ENCODE measurements at regions not wholly inside any gene's neighbourhood (a gene's known extent, or its start where the extent isn't known, plus 50 kb on each side); places are given as distances from the start of the nearest gene placed in this dataset.

GRCh38 chr7:26074919-26075318 lies 77.1 kb upstream of the NFE2L3 start:
- no peak overlapping the region for H3K4me2 ChIP-seq (replicated peaks; ENCODE audit: low read depth, low read length, poor library complexity, severe bottlenecking)
- peaks cover 6 to 9% of the 10 kb centered on the region in 2 donors for H3K4me1 ChIP-seq (ENCODE audit: control insufficient read depth in 2 of 2, insufficient read depth in 2 of 2, low read length in 2 of 2)
- H3K36me3 ChIP-seq (replicated peaks in 1 of 2; ENCODE audit: control extremely low read depth in 1 of 2, control insufficient read depth in 1 of 2, extremely low read depth in 1 of 2, insufficient read depth in 2 of 2, low read length in 1 of 2): no peaks in the 10 kb centered on the region
- H3K9me3 ChIP-seq (ENCODE audit: control extremely low read depth in 1 of 3, control insufficient read depth in 2 of 3, insufficient read depth in 1 of 3, low read length in 2 of 3): no peaks in the 10 kb centered on the region
- H4K20me1 ChIP-seq (ENCODE audit: control insufficient read depth, insufficient read depth, low read length, poor library complexity, severe bottlenecking): no peaks in the 10 kb centered on the region
- no peak overlapping the region for H3K27ac ChIP-seq (ENCODE audit: low read length in 2 of 2)
- no peak for ATAC-seq (ENCODE audit: low read depth)
- no peaks in the 10 kb centered on the region for H3K79me2 ChIP-seq (ENCODE audit: control insufficient read depth, insufficient read depth, low read length)
- Mint-ChIP-seq H3K27ac (no peak overlapping the region), H3K9me3 (ENCODE audit: insufficient read depth) (no peaks in the 10 kb centered on the region), H3K27me3 (peaks cover 40% of the 10 kb centered on the region), H3K4me3 (no peak overlapping the region), H3K4me1 (peaks cover 9% of the 10 kb centered on the region)
- TF ChIP-seq CTCF (IDR thresholded peaks at IDR 0.05): no peak
- TF ChIP-seq EZH2 (IDR thresholded peaks at IDR 0.05; ENCODE audit: borderline replicate concordance, insufficient read depth, low read depth, low read length, poor library complexity, severe bottlenecking): no peak
- H3K27me3 ChIP-seq (replicated peaks in 1 of 4; ENCODE audit: control extremely low read depth in 1 of 4, control insufficient read depth in 3 of 4, insufficient read depth in 4 of 4, low read length in 3 of 4): peaks cover 0 to 21% (median 9%) of the 10 kb centered on the region in 4 experiments
- POLR2A ChIA-PET: no interaction called here
- no peak for DNase-seq
- H3K4me3 ChIP-seq (ENCODE audit: control extremely low read depth in 1 of 5, extremely low read depth in 1 of 5, insufficient read depth in 1 of 5, low read depth in 2 of 5, low read length in 4 of 5): no peak overlapping the region
- WGBS (ENCODE audit: insufficient coverage): 100% methylated on average over 3 of the region's 4 CpGs
- intact Hi-C loops (cut with micrococcal nuclease): loop anchor here (5.0 kb wide), 5 partner anchors 183 to 1087 kb away; partner anchors contain the start of gene SNX10
- CTCF ChIA-PET: interaction anchor here (0.6 kb wide), 1 partner anchor 290 kb away, joined by 3 read pairs; no protein-coding TSS in a partner anchor
- H2AFZ ChIP-seq (ENCODE audit: insufficient read depth, low read depth, low read length, poor library complexity, severe bottlenecking): no peak overlapping the region
- no peak overlapping the region for H3K9ac ChIP-seq (ENCODE audit: low read length)

- peaks cover 0 to 31% (median 14%) of the 10 kb centered on the region in 4 experiments for H3K27me3 ChIP-seq (replicated peaks in 1 of 4; ENCODE audit: control extremely low read depth in 1 of 4, control insufficient read depth in 3 of 4, insufficient read depth in 4 of 4, low read length in 3 of 4)
- ATAC-seq (ENCODE audit: low read depth): no peak
- no peak overlapping the region for H3K4me3 ChIP-seq (ENCODE audit: control extremely low read depth in 1 of 5, extremely low read depth in 1 of 5, insufficient read depth in 1 of 5, low read depth in 2 of 5, low read length in 4 of 5)
- Mint-ChIP-seq H3K9me3 (ENCODE audit: insufficient read depth) (no peaks in the 10 kb centered on the region), H3K4me3 (no peak overlapping the region), H3K27me3 (peaks cover 45% of the 10 kb centered on the region), H3K4me1 (peaks cover 9% of the 10 kb centered on the region), H3K27ac (no peak overlapping the region)
- POLR2A ChIA-PET: no interaction called here
- no peak overlapping the region for H2AFZ ChIP-seq (ENCODE audit: insufficient read depth, low read depth, low read length, poor library complexity, severe bottlenecking)
- DNase-seq: no peak
- intact Hi-C loops (cut with micrococcal nuclease): loop anchor here (5.0 kb wide), 5 partner anchors 184 to 1086 kb away; partner anchors contain the start of gene SNX10
- peaks cover 6 to 9% of the 10 kb centered on the region in 2 donors for H3K4me1 ChIP-seq (ENCODE audit: control insufficient read depth in 2 of 2, insufficient read depth in 2 of 2, low read length in 2 of 2)
- no peaks in the 10 kb centered on the region for H3K9me3 ChIP-seq (ENCODE audit: control extremely low read depth in 1 of 3, control insufficient read depth in 2 of 3, insufficient read depth in 1 of 3, low read length in 2 of 3)
- H3K79me2 ChIP-seq (ENCODE audit: control insufficient read depth, insufficient read depth, low read length): no peaks in the 10 kb centered on the region
- TF ChIP-seq CTCF (IDR thresholded peaks at IDR 0.05): no peak
- no peak for TF ChIP-seq EZH2 (IDR thresholded peaks at IDR 0.05; ENCODE audit: borderline replicate concordance, insufficient read depth, low read depth, low read length, poor library complexity, severe bottlenecking)
- H3K36me3 ChIP-seq (replicated peaks in 1 of 2; ENCODE audit: control extremely low read depth in 1 of 2, control insufficient read depth in 1 of 2, extremely low read depth in 1 of 2, insufficient read depth in 2 of 2, low read length in 1 of 2): no peaks in the 10 kb centered on the region
- no peaks in the 10 kb centered on the region for H4K20me1 ChIP-seq (ENCODE audit: control insufficient read depth, insufficient read depth, low read length, poor library complexity, severe bottlenecking)
- 80% methylated on average over 4 of the region's 6 CpGs for WGBS (ENCODE audit: insufficient coverage)
- no peak overlapping the region for H3K27ac ChIP-seq (ENCODE audit: low read length in 2 of 2)
- CTCF ChIA-PET: interaction anchor here (1.0 to 2.2 kb wide), 3 partner anchors 9 to 288 kb away, joined by 3 to 5 read pairs (median 4); no protein-coding TSS in a partner anchor
- H3K9ac ChIP-seq (ENCODE audit: low read length): no peak overlapping the region
- no peak overlapping the region for H3K4me2 ChIP-seq (replicated peaks; ENCODE audit: low read depth, low read length, poor library complexity, severe bottlenecking)
These were observed 75.3 kb upstream of the NFE2L3 start for GRCh38 chr7:26076691-26077090.
